HEK293T (cell line): ENCODE measurements at regions not wholly inside any gene's neighbourhood (a gene's known extent, or its start where the extent isn't known, plus 50 kb on each side); places are given as distances from the start of the nearest gene placed in this dataset.

ENCODE experiments used
- ARNT ChIP-seq: fragments of 450-650 bp; IDR thresholded peaks from 2 replicates; pipeline ENCODE4 v1.6.1; 2017; ENCODE audit warnings: mild to moderate bottlenecking
- FOXM1 ChIP-seq: fragments of 450-650 bp; IDR thresholded peaks from 2 replicates; pipeline ENCODE4 v1.6.1; 2017; ENCODE audit warnings: mild to moderate bottlenecking, borderline replicate concordance
- HDGF ChIP-seq: fragments of 450-650 bp; IDR thresholded peaks from 2 replicates; pipeline ENCODE4 v1.6.1; 2017; ENCODE audit warnings: antibody characterized with exemption, borderline replicate concordance
- TARDBP ChIP-seq: fragments of 450-650 bp; IDR thresholded peaks from 2 replicates; pipeline ENCODE4 v1.6.1; 2016
- ZNF384 ChIP-seq: fragments of 450-650 bp; IDR thresholded peaks from 2 replicates; pipeline ENCODE4 v1.6.1; 2016

DNA sequence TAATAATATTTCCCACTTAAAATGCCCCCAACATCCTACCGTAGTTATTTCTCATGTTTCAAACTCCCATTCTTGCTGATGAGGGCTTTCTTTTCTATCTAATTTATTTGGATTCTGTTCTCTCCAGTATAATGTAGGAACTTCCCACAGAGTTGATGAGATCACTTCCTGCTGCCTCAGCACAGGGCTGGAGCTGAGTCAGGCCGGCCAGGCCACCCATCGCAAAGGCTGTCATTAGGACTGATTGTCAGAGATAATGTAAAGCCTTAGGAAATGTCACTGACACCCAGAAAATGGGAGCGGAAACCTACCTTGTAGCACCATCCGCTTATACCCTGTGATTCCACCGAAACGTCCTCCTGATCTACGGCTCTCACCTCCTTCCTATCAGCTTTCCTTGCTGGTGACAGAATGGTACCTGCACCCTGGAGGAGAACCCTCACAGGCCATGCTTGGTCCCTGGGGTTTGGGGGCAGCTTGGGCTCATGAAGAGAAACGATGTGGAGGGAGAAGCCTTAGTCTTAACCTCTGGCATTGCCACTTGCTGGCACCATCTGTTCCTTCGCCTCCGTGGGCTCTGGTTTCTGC lies 672.8 kb upstream of the ID2 start:
- no peak for TF ChIP-seq ARNT
- no peak for TF ChIP-seq HDGF
- TF ChIP-seq TARDBP = no peak
- TF ChIP-seq FOXM1 = no peak
- no peak for TF ChIP-seq ZNF384
